GM18861 (cell line): ENCODE measurements at regions not wholly inside any gene's neighbourhood (a gene's known extent, or its start where the extent isn't known, plus 50 kb on each side); places are given as distances from the start of the nearest gene placed in this dataset.
"Not testable (repeated sequence)": the region's sequence is repeated elsewhere in the genome, so short reads cannot be mapped to it uniquely, and the experiment has no call there.

Source experiments
- ATAC-seq: cut with Tn5 transposase; IDR thresholded peaks from one replicate; pipeline ENCODE4 v1.9.1; 2021; ENCODE audit not compliant: unreplicated experiment

- no peak for ATAC-seq
Observed at GRCh38 chr6:10180138-10181074, 234.5 kb downstream of the TFAP2A start.

- no peak for ATAC-seq
Observed at GRCh38 chr6:10177704-10178103, 237.2 kb downstream of the TFAP2A start.

- ATAC-seq: no peak
Observed at GRCh38 chr6:10175362-10175761, 239.5 kb downstream of the TFAP2A start.

- no peak for ATAC-seq
Observed at GRCh38 chr6:10174761-10175160, 240.1 kb downstream of the TFAP2A start.

GRCh38 chr6:10174056-10174455, 240.8 kb downstream of the TFAP2A start:
- ATAC-seq: no peak

GRCh38 chr6:10171706-10172105, 243.2 kb downstream of the TFAP2A start:
- ATAC-seq: not testable (repeated sequence)

- no peak for ATAC-seq
Observed at GRCh38 chr6:10170816-10171215, 244.1 kb downstream of the TFAP2A start.

- no peak for ATAC-seq
Observed at GRCh38 chr6:10166031-10166430, 248.8 kb downstream of the TFAP2A start.

- ATAC-seq: no peak
Observed at GRCh38 chr6:10163203-10163962, 251.5 kb downstream of the TFAP2A start.

- ATAC-seq: no peak
Observed at GRCh38 chr6:10156875-10157274, 258.0 kb downstream of the TFAP2A start.

- ATAC-seq: no peak
Observed at GRCh38 chr6:10154251-10154650, 260.6 kb downstream of the TFAP2A start.

GRCh38 chr6:10151144-10151915, 263.5 kb downstream of the TFAP2A start:
- no peak for ATAC-seq

GRCh38 chr6:10149603-10150002, 265.3 kb downstream of the TFAP2A start:
- no peak for ATAC-seq

GRCh38 chr6:10146715-10147451, 268.0 kb downstream of the TFAP2A start:
- ATAC-seq: peak; percentile 100

GRCh38 chr6:10144772-10145171, 270.1 kb downstream of the TFAP2A start:
- ATAC-seq: no peak

GRCh38 chr6:10141746-10142443, 273.0 kb downstream of the TFAP2A start:
- ATAC-seq: no peak

- ATAC-seq: no peak
Observed at GRCh38 chr6:10140824-10141223, 274.1 kb downstream of the TFAP2A start.

- no peak for ATAC-seq
Observed at GRCh38 chr6:10140136-10140535, 274.7 kb downstream of the TFAP2A start.

GRCh38 chr6:10138917-10139316, 276.0 kb downstream of the TFAP2A start:
- no peak for ATAC-seq

- no peak for ATAC-seq
Observed at GRCh38 chr6:10136636-10137035, 278.2 kb downstream of the TFAP2A start.
